ENCODE measurements at regions not wholly inside any gene's neighbourhood (a gene's known extent, or its start where the extent isn't known, plus 50 kb on each side); places are given as distances from the start of the nearest gene placed in this dataset.
"Not testable (repeated sequence)": the region's sequence is repeated elsewhere in the genome, so short reads cannot be mapped to it uniquely, and the experiment has no call there.

- no peak for DNase-seq
Measured at GRCh38 chr18:1149709-1150108, 245.0 kb downstream of the ADCYAP1 start.

GRCh38 chr18:1150344-1150743, 245.7 kb downstream of the ADCYAP1 start:
- DNase-seq: no peak

- DNase-seq: not testable (repeated sequence)
Measured at GRCh38 chr18:1152958-1153357, 248.3 kb downstream of the ADCYAP1 start.

- no peak for DNase-seq
Measured at GRCh38 chr18:1173593-1173992, 268.9 kb downstream of the ADCYAP1 start.

GRCh38 chr18:1177232-1177631, 272.6 kb downstream of the ADCYAP1 start:
- no peak for DNase-seq

GRCh38 chr18:1191341-1191740, 286.7 kb downstream of the ADCYAP1 start:
- DNase-seq: no peak

GRCh38 chr18:1213126-1213525, 308.5 kb downstream of the ADCYAP1 start:
- DNase-seq: no peak

- DNase-seq: no peak
Measured at GRCh38 chr18:1222880-1223279, 318.2 kb downstream of the ADCYAP1 start.

GRCh38 chr18:1227025-1227424, 322.4 kb downstream of the ADCYAP1 start:
- no peak for DNase-seq

GRCh38 chr18:1229634-1230033, 325.0 kb downstream of the ADCYAP1 start:
- DNase-seq: no peak

GRCh38 chr18:1232867-1233266, 328.2 kb downstream of the ADCYAP1 start:
- no peak for DNase-seq

- DNase-seq: no peak
Measured at GRCh38 chr18:1240701-1241100, 336.0 kb downstream of the ADCYAP1 start.

GRCh38 chr18:1244397-1245122, 339.9 kb downstream of the ADCYAP1 start:
- no peak for DNase-seq

GRCh38 chr18:1246827-1247226, 342.2 kb downstream of the ADCYAP1 start:
- DNase-seq: no peak

GRCh38 chr18:1252534-1252933, 347.9 kb downstream of the ADCYAP1 start:
- DNase-seq: no peak

GRCh38 chr18:1252936-1253335, 348.3 kb downstream of the ADCYAP1 start:
- DNase-seq: no peak

GRCh38 chr18:1253827-1254226, 349.2 kb downstream of the ADCYAP1 start:
- no peak for DNase-seq

GRCh38 chr18:1261054-1261453, 356.4 kb downstream of the ADCYAP1 start:
- no peak for DNase-seq

- no peak for DNase-seq
Measured at GRCh38 chr18:1267021-1267420, 362.4 kb downstream of the ADCYAP1 start.

- no peak for DNase-seq
Measured at GRCh38 chr18:1270081-1270480, 365.4 kb downstream of the ADCYAP1 start.

- DNase-seq: no peak
Measured at GRCh38 chr18:1273469-1273868, 368.8 kb downstream of the ADCYAP1 start.

- no peak for DNase-seq
Measured at GRCh38 chr18:1292167-1292566, 387.5 kb downstream of the ADCYAP1 start.

- DNase-seq: no peak
Measured at GRCh38 chr18:1294229-1294628, 389.6 kb downstream of the ADCYAP1 start.

GRCh38 chr18:1296237-1296636, 391.6 kb downstream of the ADCYAP1 start:
- DNase-seq: no peak

GRCh38 chr18:1302861-1303260, 398.2 kb downstream of the ADCYAP1 start:
- DNase-seq: no peak

All from retina (tissue), 1 donor.